Naive thymus-derived CD4-positive, alpha-beta T cell (primary cell): ENCODE measurements at regions not wholly inside any gene's neighbourhood (a gene's known extent, or its start where the extent isn't known, plus 50 kb on each side); places are given as distances from the start of the nearest gene placed in this dataset.
"Not testable (repeated sequence)": the region's sequence is repeated elsewhere in the genome, so short reads cannot be mapped to it uniquely, and the experiment has no call there.

Source experiments
- ATAC-seq: fragments of 150-1000 bp; cut with Tn5 transposase; 2 replicates; pipeline ENCODE4 v1.10.0; 2021; ENCODE audit warnings: mild to moderate bottlenecking, moderate library complexity
- CTCF ChIA-PET: fragments of 350-600 bp; sonication (Branson Sonifier 250); formaldehyde crosslinking; loops from one replicate; lab custom pipeline; 2021; ENCODE audit warnings: antibody characterized with exemption; lab: Charles Lee
- POLR2A ChIA-PET: fragments of 350-600 bp; sonication (Branson Sonifier 250); formaldehyde crosslinking; loops from one replicate; lab custom pipeline; 2021; ENCODE audit warnings: antibody characterized with exemption, inconsistent platforms; lab: Charles Lee
- DNase-seq, 9 donors: peaks; one replicate each; pipeline versions ENCODE4 v3.0.0 to v3.0.0-alpha.2; 2020 to 2022; ENCODE audit warnings: mixed read lengths in 1 of 9
- H3K27ac ChIP-seq: one replicate; pipeline ENCODE4 v1.7.0; 2013; ENCODE audit warnings: mild to moderate bottlenecking, low read depth, low read length, moderate library complexity
- H3K27me3 ChIP-seq, 2 donors: one replicate each; pipeline ENCODE4 v1.7.0; 2013; ENCODE audit warnings: low read length in 2 of 2, mild to moderate bottlenecking in 2 of 2, moderate library complexity in 2 of 2; ENCODE audit not compliant: control insufficient read depth in 2 of 2, insufficient read depth in 2 of 2
- H3K36me3 ChIP-seq, 3 experiments: 1 replicate in 2 of 3; 2 replicates in 1 of 3; pipeline ENCODE4 v1.7.0; 2013; ENCODE audit warnings: low read length in 3 of 3, mild to moderate bottlenecking in 3 of 3, moderate library complexity in 1 of 3; ENCODE audit not compliant: insufficient read depth in 3 of 3, control insufficient read depth in 2 of 3
- H3K4me1 ChIP-seq, 2 donors: one replicate each; pipeline ENCODE4 v1.7.0; 2013; ENCODE audit warnings: low read length in 2 of 2, mild to moderate bottlenecking in 2 of 2, moderate library complexity in 1 of 2; ENCODE audit not compliant: control insufficient read depth in 2 of 2, insufficient read depth in 2 of 2
- H3K4me3 ChIP-seq: 2 replicates; pipeline ENCODE4 v1.7.0; 2013; ENCODE audit warnings: mild to moderate bottlenecking, low read length
- H3K9me3 ChIP-seq, 3 experiments: 1 replicate in 2 of 3; 2 replicates in 1 of 3; pipeline ENCODE4 v1.7.0; 2013; ENCODE audit warnings: low read length in 3 of 3; ENCODE audit not compliant: control insufficient read depth in 2 of 3
- H3K27ac Mint-ChIP-seq, 9 donors: one replicate each; pipeline ENCODE4 v1.8.0; 2020 to 2022; ENCODE audit warnings: mixed read lengths in 9 of 9, mild to moderate bottlenecking in 8 of 9, moderate library complexity in 5 of 9, inconsistent platforms in 2 of 9
- H3K27me3 Mint-ChIP-seq, 5 donors: one replicate each; pipeline ENCODE4 v1.8.0; 2021 to 2022; ENCODE audit warnings: mixed read lengths in 5 of 5, mild to moderate bottlenecking in 1 of 5
- H3K36me3 Mint-ChIP-seq, 5 donors: one replicate each; pipeline ENCODE4 v1.8.0; 2020 to 2022; ENCODE audit warnings: mixed read lengths in 5 of 5, mild to moderate bottlenecking in 3 of 5, inconsistent platforms in 1 of 5
- H3K4me1 Mint-ChIP-seq, 7 donors: one replicate each; pipeline ENCODE4 v1.8.0; 2020 to 2022; ENCODE audit warnings: mixed read lengths in 7 of 7, mild to moderate bottlenecking in 3 of 7, inconsistent platforms in 1 of 7
- H3K4me3 Mint-ChIP-seq, 10 donors: one replicate each; pipeline ENCODE4 v1.8.0; 2020 to 2022; ENCODE audit warnings: mild to moderate bottlenecking in 10 of 10, mixed read lengths in 10 of 10, moderate library complexity in 6 of 10, inconsistent platforms in 2 of 10
- H3K9me3 Mint-ChIP-seq, 11 donors: one replicate each; pipeline ENCODE4 v1.8.0; 2020 to 2022; ENCODE audit warnings: mixed read lengths in 11 of 11, mild to moderate bottlenecking in 4 of 11, inconsistent platforms in 1 of 11, moderate library complexity in 1 of 11
- intact Hi-C, 2 donors: fragments of 100-400 bp; cut with micrococcal nuclease; formaldehyde crosslinking; loops; one replicate each; pipeline ENCODE4 v1.15.1; 2023

DNA sequence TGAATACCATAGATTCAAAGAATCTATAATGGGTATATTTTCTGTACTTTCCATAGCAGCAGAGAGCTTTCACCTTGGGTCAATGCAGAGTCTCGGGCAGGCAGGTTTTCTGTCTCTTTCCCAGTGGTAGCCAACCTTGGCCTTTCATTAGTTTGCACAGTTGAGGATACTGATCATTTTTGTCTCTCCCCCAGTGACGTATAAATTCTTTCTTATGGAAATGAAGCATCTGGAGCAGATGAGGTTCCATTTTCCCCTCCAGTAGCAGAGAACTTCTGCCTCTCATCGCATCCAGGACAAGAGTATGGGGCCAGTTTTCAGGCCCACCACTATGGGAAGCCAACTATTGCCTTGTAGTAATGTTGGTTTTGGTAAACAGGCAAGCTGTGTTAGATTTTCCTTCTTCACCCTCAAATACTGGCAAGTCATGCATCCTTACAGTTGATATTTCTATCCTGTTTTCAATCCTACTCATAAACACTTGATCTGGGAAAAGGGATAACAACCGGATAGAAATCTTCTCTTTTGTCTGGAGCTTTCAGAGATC lies 845.2 kb upstream of the CDH18 start:
- no peaks in the 10 kb centered on the region for H3K4me1 ChIP-seq
- ATAC-seq (no peak), DNase-seq (no peak)
- no peaks in the 10 kb centered on the region for H3K9me3 ChIP-seq
- ChIA-PET CTCF (no interaction called here), POLR2A (no interaction called here)
- no peaks in the 10 kb centered on the region for H3K36me3 ChIP-seq
- H3K4me1 Mint-ChIP-seq, result no peaks in the 10 kb centered on the region
- no peak overlapping the region for H3K4me3 ChIP-seq
- H3K9me3 Mint-ChIP-seq, result peaks cover 0 to 22% (median 0%) of the 10 kb centered on the region in 11 donors
- no peaks in the 10 kb centered on the region for H3K27me3 Mint-ChIP-seq
- no peak overlapping the region for H3K27ac ChIP-seq
- no peaks in the 10 kb centered on the region for H3K27me3 ChIP-seq
- no peaks in the 10 kb centered on the region for H3K36me3 Mint-ChIP-seq
- intact Hi-C loops, result no loop called here
- H3K27ac Mint-ChIP-seq, result no peak overlapping the region
- H3K4me3 Mint-ChIP-seq, result no peak overlapping the region

DNA sequence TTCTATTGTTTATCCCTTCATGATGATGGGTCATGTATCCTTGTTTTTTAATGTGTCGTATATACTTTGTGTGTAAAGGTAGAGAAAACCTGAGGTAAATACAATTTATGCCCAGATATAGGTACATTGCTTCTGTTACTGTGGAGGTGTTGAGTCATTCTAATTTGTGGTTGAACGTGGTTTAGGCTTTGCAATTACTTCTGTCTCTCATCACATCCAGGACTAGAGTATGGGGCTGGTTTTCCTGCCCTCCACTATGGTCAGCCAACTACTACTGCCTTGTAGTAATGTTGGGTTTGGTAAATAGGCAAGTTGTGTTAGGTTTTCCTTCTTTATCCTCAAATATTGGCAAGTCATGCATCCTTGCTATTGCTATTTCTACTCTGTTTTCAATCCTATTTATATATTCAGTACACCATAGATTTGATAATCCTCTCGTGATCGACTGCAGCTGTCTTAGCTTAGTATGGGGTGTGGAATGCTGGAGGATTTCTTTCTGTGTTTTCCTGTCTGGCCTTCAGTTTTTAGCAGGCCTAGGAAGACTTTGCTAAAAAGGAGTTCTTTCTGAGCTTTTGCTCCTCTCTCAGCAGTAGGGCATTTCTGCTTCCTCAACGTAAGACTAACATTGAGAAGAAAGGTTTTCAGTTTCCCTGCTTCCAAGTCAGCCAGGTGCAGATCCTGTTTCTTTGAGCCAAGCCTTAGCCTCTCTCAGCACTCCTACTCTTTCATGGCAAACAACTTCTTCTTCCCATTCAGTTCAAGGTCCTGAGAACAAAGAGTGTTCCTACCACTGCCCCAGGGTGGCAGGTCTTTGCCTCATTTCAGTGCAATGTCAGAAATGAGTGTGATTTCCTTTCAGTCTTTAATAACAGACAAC lies 844.4 kb upstream of the CDH18 start:
- ATAC-seq, result no peak

DNA sequence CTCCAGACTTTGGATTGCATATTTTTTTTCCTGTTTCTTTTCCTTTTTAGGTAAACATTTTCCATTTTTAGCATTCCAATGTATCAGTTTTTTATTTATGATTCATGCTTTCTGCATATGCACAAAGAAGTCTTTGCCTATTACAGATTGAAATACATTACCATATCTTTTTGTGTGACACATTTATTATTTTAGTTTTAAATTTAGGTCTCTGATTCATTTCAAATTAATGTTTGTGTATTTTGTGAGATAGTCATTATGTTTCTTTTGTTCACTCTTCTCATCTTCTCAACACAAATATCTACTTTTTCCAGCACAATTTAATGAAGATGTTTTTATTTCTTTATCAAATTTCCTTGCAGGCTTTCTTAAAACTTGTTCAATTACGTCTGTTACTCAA lies 838.0 kb upstream of the CDH18 start:
- DNase-seq, ATAC-seq, H3K36me3 ChIP-seq, H3K27me3 ChIP-seq, H3K9me3 Mint-ChIP-seq, H3K4me3 ChIP-seq, H3K27me3 Mint-ChIP-seq, H3K27ac Mint-ChIP-seq, H3K4me3 Mint-ChIP-seq, H3K4me1 ChIP-seq, H3K4me1 Mint-ChIP-seq, H3K36me3 Mint-ChIP-seq, H3K9me3 ChIP-seq, intact Hi-C loops, POLR2A ChIA-PET, H3K27ac ChIP-seq, CTCF ChIA-PET: not testable (repeated sequence)

More for the DNA sequence above, 844.4 kb upstream of the CDH18 start:
- DNase-seq, result no peak
- no peaks in the 10 kb centered on the region for H3K27me3 ChIP-seq
- ChIA-PET POLR2A (no interaction called here), CTCF (no interaction called here)
- no peak overlapping the region for H3K4me3 ChIP-seq
- Mint-ChIP-seq H3K36me3 (no peaks in the 10 kb centered on the region), H3K9me3 (peaks cover 0 to 21% (median 0%) of the 10 kb centered on the region in 11 donors), H3K4me3 (no peak overlapping the region), H3K4me1 (no peaks in the 10 kb centered on the region), H3K27me3 (no peaks in the 10 kb centered on the region), H3K27ac (no peak overlapping the region)
- intact Hi-C loops, result no loop called here
- H3K27ac ChIP-seq, result no peak overlapping the region
- H3K36me3 ChIP-seq, result no peaks in the 10 kb centered on the region
- H3K9me3 ChIP-seq, result no peaks in the 10 kb centered on the region
- no peaks in the 10 kb centered on the region for H3K4me1 ChIP-seq

DNA sequence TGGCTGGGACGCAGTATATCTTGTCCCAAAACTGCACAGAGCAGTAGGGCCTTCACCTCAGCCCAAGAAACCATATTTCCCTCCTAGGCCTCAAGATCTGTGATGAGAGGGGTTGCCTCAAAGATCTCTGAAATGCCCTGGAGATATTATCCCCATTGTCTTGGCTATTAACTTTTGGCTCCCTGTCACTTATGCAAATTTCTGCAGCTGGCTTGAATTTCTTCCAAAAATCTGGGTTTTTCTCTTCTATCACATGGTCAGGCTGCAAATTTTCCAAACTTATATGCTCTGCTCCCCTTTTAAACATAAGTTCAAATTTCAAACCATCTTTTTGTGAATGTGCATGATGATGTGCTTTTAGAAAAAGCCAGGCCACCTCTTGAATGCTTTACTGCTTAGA lies 809.2 kb upstream of the CDH18 start:
- POLR2A ChIA-PET, ATAC-seq, H3K4me1 ChIP-seq, CTCF ChIA-PET, H3K27ac Mint-ChIP-seq, H3K4me3 Mint-ChIP-seq, H3K36me3 Mint-ChIP-seq, H3K27me3 Mint-ChIP-seq, intact Hi-C loops, H3K4me1 Mint-ChIP-seq, H3K27ac ChIP-seq, H3K4me3 ChIP-seq, H3K36me3 ChIP-seq, DNase-seq, H3K27me3 ChIP-seq, H3K9me3 ChIP-seq: not testable (repeated sequence)
- H3K9me3 Mint-ChIP-seq, result peaks cover 0 to 19% (median 5%) of the 10 kb centered on the region in 11 donors

DNA sequence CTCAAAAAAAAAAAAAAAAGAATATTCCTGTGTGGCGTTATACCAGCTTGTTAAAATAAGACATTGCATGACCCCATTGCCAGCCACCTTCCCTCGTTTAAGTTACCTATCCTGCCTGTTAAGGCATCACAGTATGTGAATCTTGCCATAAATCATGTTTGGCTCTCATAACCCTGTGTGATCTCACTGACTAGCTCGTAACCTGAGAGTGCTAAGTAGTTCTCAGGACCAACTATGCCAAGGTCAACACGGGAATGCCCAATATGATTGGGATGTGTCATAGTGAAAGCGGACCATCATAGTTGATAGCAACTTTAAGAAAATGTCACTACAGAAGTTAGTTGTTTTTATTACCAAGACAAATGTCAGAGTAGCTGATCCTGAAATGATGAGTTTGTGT lies 796.8 kb upstream of the CDH18 start:
- H3K4me3 ChIP-seq, H3K27ac Mint-ChIP-seq, H3K27ac ChIP-seq, ATAC-seq, H3K4me1 ChIP-seq, H3K4me1 Mint-ChIP-seq, H3K27me3 ChIP-seq, CTCF ChIA-PET, DNase-seq, H3K27me3 Mint-ChIP-seq, H3K36me3 Mint-ChIP-seq, POLR2A ChIA-PET, H3K4me3 Mint-ChIP-seq, H3K9me3 ChIP-seq, intact Hi-C loops, H3K36me3 ChIP-seq: not testable (repeated sequence)
- H3K9me3 Mint-ChIP-seq, result peaks cover 0 to 14% (median 4%) of the 10 kb centered on the region in 11 donors

DNA sequence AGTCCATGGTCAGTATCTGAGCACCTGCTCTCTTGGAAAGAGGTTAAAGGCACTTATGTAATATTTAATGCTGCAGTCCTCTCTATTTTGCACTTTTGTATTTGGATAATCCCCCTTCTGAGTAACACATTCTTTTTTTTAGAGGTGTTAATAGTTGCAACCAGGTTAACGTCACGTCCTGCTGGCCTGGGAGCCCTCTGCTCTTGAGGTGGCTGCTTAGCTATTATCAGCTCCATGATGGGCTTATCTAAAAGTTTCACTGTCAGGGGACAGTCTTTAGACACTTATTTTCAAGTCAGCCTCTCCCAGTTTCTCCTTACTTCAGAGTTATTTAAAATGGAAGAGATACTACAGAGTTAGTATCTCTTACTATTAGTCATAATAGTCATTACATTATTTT lies 795.5 kb upstream of the CDH18 start:
- POLR2A ChIA-PET, ATAC-seq: not testable (repeated sequence)

DNA sequence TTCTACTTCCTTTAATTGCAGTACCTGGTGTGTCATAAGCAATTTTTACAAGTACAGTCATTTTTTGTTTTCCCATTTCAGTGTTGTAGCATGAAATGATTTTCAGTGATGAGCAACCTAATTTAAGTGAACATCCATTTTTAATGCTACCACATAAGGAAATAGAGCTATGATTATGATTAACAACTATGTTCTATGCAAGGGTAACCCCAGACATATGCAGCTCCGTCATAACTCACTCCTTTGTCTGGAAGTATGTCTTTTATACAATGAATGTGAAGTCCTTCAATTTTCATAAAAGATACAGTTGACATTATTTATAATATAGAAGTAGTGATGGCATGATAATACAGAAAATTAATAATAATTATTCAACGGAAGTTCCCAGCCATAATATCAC lies 783.3 kb upstream of the CDH18 start:
- H3K36me3 Mint-ChIP-seq, H3K27me3 Mint-ChIP-seq, H3K27me3 ChIP-seq, H3K4me3 Mint-ChIP-seq, CTCF ChIA-PET, intact Hi-C loops, ATAC-seq, H3K4me1 ChIP-seq, H3K27ac Mint-ChIP-seq, DNase-seq, H3K9me3 Mint-ChIP-seq, H3K36me3 ChIP-seq, H3K27ac ChIP-seq, H3K4me1 Mint-ChIP-seq, POLR2A ChIA-PET, H3K4me3 ChIP-seq, H3K9me3 ChIP-seq: not testable (repeated sequence)

More for the DNA sequence above, 795.5 kb upstream of the CDH18 start:
- intact Hi-C loops, H3K27me3 ChIP-seq, H3K27ac ChIP-seq, DNase-seq, CTCF ChIA-PET, H3K36me3 Mint-ChIP-seq, H3K4me1 ChIP-seq, H3K4me1 Mint-ChIP-seq, H3K27me3 Mint-ChIP-seq, H3K4me3 ChIP-seq, H3K9me3 ChIP-seq, H3K4me3 Mint-ChIP-seq, H3K27ac Mint-ChIP-seq, H3K36me3 ChIP-seq, H3K9me3 Mint-ChIP-seq: not testable (repeated sequence)
